Fibroblast of lung (primary cell): ENCODE measurements at regions not wholly inside any gene's neighbourhood (a gene's known extent, or its start where the extent isn't known, plus 50 kb on each side); places are given as distances from the start of the nearest gene placed in this dataset.

Experiments used
- DNase-seq, 2 donors: peaks; one replicate each; pipeline versions ENCODE4 v3.0.0 to v3.0.0-alpha.2; 2010; ENCODE audit warnings: low read depth in 2 of 2
- H2AFZ ChIP-seq: 2 replicates; pipeline ENCODE4 v1.5.1; 2012; ENCODE audit warnings: low read length, control low read depth, inconsistent platforms
- H3K27ac ChIP-seq: 2 replicates; pipeline ENCODE4 v1.5.1; 2011; ENCODE audit warnings: low read length, control low read depth; ENCODE audit not compliant: insufficient read depth
- H3K27me3 ChIP-seq: 2 replicates; pipeline ENCODE4 v1.5.1; 2011; ENCODE audit warnings: mild to moderate bottlenecking, low read length; ENCODE audit not compliant: control insufficient read depth, insufficient read depth
- H3K36me3 ChIP-seq: 2 replicates; pipeline ENCODE4 v1.5.1; 2011; ENCODE audit warnings: low read length; ENCODE audit not compliant: control insufficient read depth, insufficient read depth
- H3K4me1 ChIP-seq: 2 replicates; pipeline ENCODE4 v1.5.1; 2011; ENCODE audit warnings: low read length; ENCODE audit not compliant: control insufficient read depth, insufficient read depth; ENCODE audit errors: extremely low read depth
- H3K4me2 ChIP-seq: 2 replicates; pipeline ENCODE4 v1.5.1; 2011; ENCODE audit warnings: low read length, control low read depth; ENCODE audit not compliant: insufficient read depth; ENCODE audit errors: extremely low read depth
- H3K4me3 ChIP-seq, 4 experiments: fragments of 200-600 bp in 1 of 4; sonication (generic) in 1 of 4; replicated peaks in 1 of 4; 2 replicates each; pipeline ENCODE4 v1.5.1; 2011 to 2016; ENCODE audit warnings: low read length in 4 of 4, low read depth in 3 of 4, mild to moderate bottlenecking in 3 of 4, control low read depth in 2 of 4, inconsistent platforms in 1 of 4, mixed read lengths in 1 of 4; ENCODE audit not compliant: insufficient read depth in 1 of 4; ENCODE audit errors: control extremely low read depth in 1 of 4
- H3K79me2 ChIP-seq: 2 replicates; pipeline ENCODE4 v1.5.1; 2012; ENCODE audit warnings: mild to moderate bottlenecking, low read length, inconsistent platforms; ENCODE audit not compliant: control insufficient read depth, insufficient read depth
- H3K9ac ChIP-seq: 2 replicates; pipeline ENCODE4 v1.5.1; 2011; ENCODE audit warnings: mild to moderate bottlenecking, low read length, control low read depth; ENCODE audit not compliant: insufficient read depth
- H3K9me3 ChIP-seq: 2 replicates; pipeline ENCODE4 v1.5.1; 2012; ENCODE audit warnings: low read depth, low read length; ENCODE audit not compliant: control insufficient read depth, insufficient read depth
- H4K20me1 ChIP-seq: 2 replicates; pipeline ENCODE4 v1.5.1; 2011; ENCODE audit warnings: low read length; ENCODE audit not compliant: control insufficient read depth, insufficient read depth; ENCODE audit errors: extremely low read depth
- EZH2 ChIP-seq: IDR thresholded peaks from 2 replicates; pipeline ENCODE4 v1.5.1; 2012; ENCODE audit warnings: low read length, control low read depth, mild to moderate bottlenecking; ENCODE audit errors: missing control alignments
- TF ChIP-seq, protein P1 (sequence below), 2 donors: IDR thresholded peaks in 1 of 2; conservative IDR thresholded peaks in 1 of 2; 1 replicate in 1 of 2; 2 replicates in 1 of 2; pipeline ENCODE4 v1.5.1; 2011 to 2012; ENCODE audit warnings: low read length in 2 of 2, control low read depth in 1 of 2, inconsistent platforms in 1 of 2, low read depth in 1 of 2, mild to moderate bottlenecking in 1 of 2

DNA sequence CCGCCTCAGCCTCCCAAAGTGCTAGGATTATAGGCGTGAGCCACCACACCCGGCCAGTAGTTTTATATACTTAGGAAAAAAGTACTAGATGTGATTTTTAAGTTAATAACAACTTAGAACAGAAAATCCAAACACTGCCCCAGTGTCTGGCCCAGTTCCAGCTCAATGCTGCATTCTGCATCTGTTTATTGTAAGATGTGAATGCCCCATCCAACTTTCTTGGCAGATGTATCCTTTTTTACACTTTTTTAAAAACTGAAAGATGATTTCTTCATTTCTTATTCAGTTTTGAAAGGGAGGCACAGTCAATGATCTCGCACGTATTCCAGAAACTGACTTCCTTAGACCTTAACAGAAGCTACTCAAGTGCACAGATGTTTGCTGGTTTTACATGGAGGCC lies 85.6 kb upstream of the SRSF6 start:
- TF ChIP-seq EZH2: no peak
- TF ChIP-seq, protein P1, sequence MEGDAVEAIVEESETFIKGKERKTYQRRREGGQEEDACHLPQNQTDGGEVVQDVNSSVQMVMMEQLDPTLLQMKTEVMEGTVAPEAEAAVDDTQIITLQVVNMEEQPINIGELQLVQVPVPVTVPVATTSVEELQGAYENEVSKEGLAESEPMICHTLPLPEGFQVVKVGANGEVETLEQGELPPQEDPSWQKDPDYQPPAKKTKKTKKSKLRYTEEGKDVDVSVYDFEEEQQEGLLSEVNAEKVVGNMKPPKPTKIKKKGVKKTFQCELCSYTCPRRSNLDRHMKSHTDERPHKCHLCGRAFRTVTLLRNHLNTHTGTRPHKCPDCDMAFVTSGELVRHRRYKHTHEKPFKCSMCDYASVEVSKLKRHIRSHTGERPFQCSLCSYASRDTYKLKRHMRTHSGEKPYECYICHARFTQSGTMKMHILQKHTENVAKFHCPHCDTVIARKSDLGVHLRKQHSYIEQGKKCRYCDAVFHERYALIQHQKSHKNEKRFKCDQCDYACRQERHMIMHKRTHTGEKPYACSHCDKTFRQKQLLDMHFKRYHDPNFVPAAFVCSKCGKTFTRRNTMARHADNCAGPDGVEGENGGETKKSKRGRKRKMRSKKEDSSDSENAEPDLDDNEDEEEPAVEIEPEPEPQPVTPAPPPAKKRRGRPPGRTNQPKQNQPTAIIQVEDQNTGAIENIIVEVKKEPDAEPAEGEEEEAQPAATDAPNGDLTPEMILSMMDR (conservative IDR thresholded peaks at IDR 0.05 in 1 of 2, IDR thresholded peaks at IDR 0.05 in 1 of 2; ENCODE audit: low read depth in 1 of 2, low read length in 2 of 2): no peak
- peak in 1 of 2 donors; percentile 5 for DNase-seq
- Histone ChIP-seq H3K27ac (no peak overlapping the region), H3K9me3 (no peaks in the 10 kb centered on the region), H3K4me2 (no peak overlapping the region), H3K4me3 (no peak overlapping the region), H3K79me2 (no peaks in the 10 kb centered on the region), H3K4me1 (no peaks in the 10 kb centered on the region), H4K20me1 (no peaks in the 10 kb centered on the region), H3K27me3 (no peaks in the 10 kb centered on the region), H3K9ac (no peak overlapping the region), H3K36me3 (no peaks in the 10 kb centered on the region), H2AFZ (no peak overlapping the region)

DNA sequence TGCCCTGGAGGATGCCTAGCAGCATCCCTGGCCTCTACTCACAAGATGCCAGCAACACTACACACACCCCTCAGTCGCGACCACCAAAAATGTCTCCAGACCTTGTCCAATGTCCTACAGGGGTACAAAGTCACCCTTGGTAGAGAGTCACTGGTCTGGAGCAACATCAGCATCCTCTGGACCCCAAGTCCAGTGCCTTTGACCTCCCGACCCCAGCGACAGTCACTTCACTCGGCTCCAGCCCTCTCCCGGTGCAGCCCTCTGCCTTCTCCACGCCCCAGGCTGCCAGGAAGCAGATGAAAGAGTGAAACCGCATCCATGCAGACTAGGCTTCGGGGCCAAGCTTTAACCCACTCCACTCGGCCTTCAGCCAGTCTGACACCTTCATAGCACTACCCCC lies 92.0 kb upstream of the SRSF6 start:
- Histone ChIP-seq H3K4me2 (no peak overlapping the region), H3K79me2 (no peaks in the 10 kb centered on the region), H4K20me1 (no peaks in the 10 kb centered on the region), H3K4me3 (no peak overlapping the region), H3K36me3 (no peaks in the 10 kb centered on the region), H3K27me3 (no peaks in the 10 kb centered on the region), H3K4me1 (no peaks in the 10 kb centered on the region), H3K27ac (no peak overlapping the region), H2AFZ (no peak overlapping the region), H3K9ac (no peak overlapping the region), H3K9me3 (no peaks in the 10 kb centered on the region)
- TF ChIP-seq, protein P1 (conservative IDR thresholded peaks at IDR 0.05 in 1 of 2, IDR thresholded peaks at IDR 0.05 in 1 of 2; ENCODE audit: low read depth in 1 of 2, low read length in 2 of 2): no peak
- no peak for TF ChIP-seq EZH2
- DNase-seq: no peak

DNA sequence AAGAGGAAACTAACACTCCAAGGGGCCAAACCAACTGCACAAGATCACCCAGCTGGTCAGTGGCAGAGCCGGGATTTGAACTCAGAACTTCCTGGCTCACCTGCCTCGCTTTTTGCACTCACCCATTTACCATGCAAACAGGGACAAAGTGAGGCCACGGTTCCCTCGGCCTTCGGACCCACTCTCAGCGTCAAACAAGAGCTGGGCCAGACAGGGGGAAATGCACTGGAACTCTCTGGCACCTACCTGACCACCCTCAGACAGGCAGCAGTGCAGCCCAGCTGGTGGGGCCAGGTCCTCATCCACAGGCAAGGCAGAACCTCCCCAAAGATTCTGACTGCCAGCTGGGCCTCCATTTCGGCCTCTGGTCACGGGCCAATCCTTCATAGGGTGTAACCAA lies 93.7 kb upstream of the SRSF6 start:
- H3K79me2 ChIP-seq: no peaks in the 10 kb centered on the region
- H3K4me3 ChIP-seq: no peak overlapping the region
- TF ChIP-seq EZH2: no peak
- TF ChIP-seq, protein P1 (conservative IDR thresholded peaks at IDR 0.05 in 1 of 2, IDR thresholded peaks at IDR 0.05 in 1 of 2; ENCODE audit: low read depth in 1 of 2, low read length in 2 of 2): no peak
- no peaks in the 10 kb centered on the region for H3K4me1 ChIP-seq
- no peak overlapping the region for H2AFZ ChIP-seq
- H3K27me3 ChIP-seq: no peaks in the 10 kb centered on the region
- H3K9me3 ChIP-seq: no peaks in the 10 kb centered on the region
- no peak overlapping the region for H3K27ac ChIP-seq
- H3K36me3 ChIP-seq: no peaks in the 10 kb centered on the region
- no peak overlapping the region for H3K9ac ChIP-seq
- H4K20me1 ChIP-seq: no peaks in the 10 kb centered on the region
- DNase-seq: no peak
- H3K4me2 ChIP-seq: no peak overlapping the region
